OCI-LY7 (cell line): ENCODE measurements at regions not wholly inside any gene's neighbourhood (a gene's known extent, or its start where the extent isn't known, plus 50 kb on each side); places are given as distances from the start of the nearest gene placed in this dataset.

Source experiments
- CTCF ChIP-seq: fragments of 200-600 bp; sonication (generic); conservative IDR thresholded peaks from 2 replicates; pipeline ENCODE4 v1.5.1; 2014; ENCODE audit warnings: mild to moderate bottlenecking, antibody characterized with exemption, low read length, moderate library complexity, mixed read lengths
- EZH2phosphoT487 ChIP-seq: fragments of 200-600 bp; sonication (generic); IDR thresholded peaks from 2 replicates; pipeline ENCODE4 v1.6.1; 2018; ENCODE audit warnings: low read depth, borderline replicate concordance, mild to moderate bottlenecking, mixed run types, antibody characterized with exemption, low read length, moderate library complexity, mixed read lengths

DNA sequence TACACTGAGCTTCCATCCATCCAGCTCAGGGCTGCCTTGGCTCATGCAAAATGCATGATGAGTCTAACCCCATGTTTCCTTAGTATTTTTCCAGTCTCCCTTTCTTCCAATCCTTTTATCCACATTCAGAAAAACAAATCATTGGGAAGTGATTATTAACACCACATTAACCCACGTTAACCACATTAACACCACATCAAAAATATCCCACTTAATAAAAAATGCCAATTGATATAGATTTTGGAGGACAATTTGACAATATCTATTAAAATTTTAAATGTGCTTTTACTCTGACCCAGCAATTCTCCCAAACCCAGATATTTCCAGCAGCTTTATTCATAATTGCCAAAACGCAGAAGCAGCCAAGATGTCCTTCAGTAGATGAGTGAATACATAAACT is 75.6 kb upstream of the SRD5A3 start:
- TF ChIP-seq CTCF (no peak), EZH2phosphoT487 (no peak)
